GM18505 (cell line): ENCODE measurements at regions not wholly inside any gene's neighbourhood (a gene's known extent, or its start where the extent isn't known, plus 50 kb on each side); places are given as distances from the start of the nearest gene placed in this dataset.
A peak's percentile ranks its signal among the peaks of the same experiment; 100 is the strongest.

Experiments
- ATAC-seq: cut with Tn5 transposase; IDR thresholded peaks from one replicate; pipeline ENCODE4 v1.9.1; 2021; ENCODE audit not compliant: unreplicated experiment
- POLR2A ChIP-seq: IDR thresholded peaks from 4 replicates; pipeline ENCODE4 v1.6.1; 2011; ENCODE audit warnings: borderline replicate concordance; ENCODE audit not compliant: insufficient read depth, insufficient read length; ENCODE audit errors: extremely low read depth

GRCh38 chr20:19807946-19808330 lies 49.9 kb downstream of the RIN2 start:
- ATAC-seq, result no peak
- no peak for TF ChIP-seq POLR2A

GRCh38 chr20:19808498-19808897 lies 50.4 kb downstream of the RIN2 start:
- ATAC-seq, result no peak
- TF ChIP-seq POLR2A, result no peak

GRCh38 chr20:19809505-19809904 lies 51.4 kb downstream of the RIN2 start:
- no peak for ATAC-seq
- no peak for TF ChIP-seq POLR2A

- ATAC-seq, result no peak
- no peak for TF ChIP-seq POLR2A
Measured at GRCh38 chr20:19811231-19811630, 53.2 kb downstream of the RIN2 start.

- no peak for ATAC-seq
- no peak for TF ChIP-seq POLR2A
Measured at GRCh38 chr20:19812056-19812455, 54.0 kb downstream of the RIN2 start.

GRCh38 chr20:19812696-19813095 lies 54.6 kb downstream of the RIN2 start:
- TF ChIP-seq POLR2A, result no peak
- no peak for ATAC-seq

- ATAC-seq, result no peak
- TF ChIP-seq POLR2A, result no peak
Measured at GRCh38 chr20:19813846-19814640, 56.0 kb downstream of the RIN2 start.

GRCh38 chr20:19815553-19815991 lies 57.5 kb downstream of the RIN2 start:
- ATAC-seq, result peak; percentile 47
- no peak for TF ChIP-seq POLR2A

- ATAC-seq, result no peak
Measured at GRCh38 chr20:19816386-19816785, 58.3 kb downstream of the RIN2 start.

GRCh38 chr20:19817017-19817416 lies 59.0 kb downstream of the RIN2 start:
- ATAC-seq, result no peak
- TF ChIP-seq POLR2A, result no peak

More at GRCh38 chr20:19816386-19816785, 58.3 kb downstream of the RIN2 start:
- no peak for TF ChIP-seq POLR2A

- ATAC-seq, result no peak
- no peak for TF ChIP-seq POLR2A
Measured at GRCh38 chr20:19819149-19819548, 61.1 kb downstream of the RIN2 start.

GRCh38 chr20:19820555-19821211 lies 62.6 kb downstream of the RIN2 start:
- ATAC-seq, result no peak
- no peak for TF ChIP-seq POLR2A

- ATAC-seq, result no peak
- no peak for TF ChIP-seq POLR2A
Measured at GRCh38 chr20:19821606-19822005, 63.5 kb downstream of the RIN2 start.

GRCh38 chr20:19823216-19823615 lies 65.2 kb downstream of the RIN2 start:
- ATAC-seq, result no peak
- no peak for TF ChIP-seq POLR2A
